Lung microvascular endothelial cell (primary cell): ENCODE measurements at regions not wholly inside any gene's neighbourhood (a gene's known extent, or its start where the extent isn't known, plus 50 kb on each side); places are given as distances from the start of the nearest gene placed in this dataset.

Source experiments
- DNase-seq, 2 donors: peaks; one replicate each; pipeline versions ENCODE4 v3.0.0 to v3.0.0-alpha.2; 2010; ENCODE audit warnings: low read depth in 2 of 2

GRCh38 chr9:86452201-86452828, 98.1 kb upstream of the TUT7 start:
- no peak for DNase-seq

- DNase-seq: no peak
Observed at GRCh38 chr9:86449246-86449645, 95.0 kb upstream of the TUT7 start.

GRCh38 chr9:86445671-86446070, 91.5 kb upstream of the TUT7 start:
- no peak for DNase-seq

GRCh38 chr9:86443992-86444391, 89.8 kb upstream of the TUT7 start:
- no peak for DNase-seq

GRCh38 chr9:86434039-86434726, 80.0 kb upstream of the TUT7 start:
- peak; percentile 60 to 73 for DNase-seq

- DNase-seq: peak; percentile 8 to 27
Observed at GRCh38 chr9:86424251-86424891, 70.2 kb upstream of the TUT7 start.

GRCh38 chr9:86413971-86414880, 60.0 kb upstream of the TUT7 start:
- peak; percentile 80 to 83 for DNase-seq

- DNase-seq: no peak
Observed at GRCh38 chr9:86410281-86410680, 56.1 kb upstream of the TUT7 start.

GRCh38 chr9:86408121-86408520, 53.9 kb upstream of the TUT7 start:
- no peak for DNase-seq

GRCh38 chr9:86407022-86407421, 52.8 kb upstream of the TUT7 start:
- peak in 1 of 2 donors; percentile 54 for DNase-seq

GRCh38 chr9:86406366-86406765, 52.2 kb upstream of the TUT7 start:
- DNase-seq: peak in 1 of 2 donors; percentile 20

- DNase-seq: peak in 1 of 2 donors; percentile 82
Observed at GRCh38 chr9:86405926-86406325, 51.7 kb upstream of the TUT7 start.

GRCh38 chr9:86405086-86405491, 50.9 kb upstream of the TUT7 start:
- no peak for DNase-seq
